Effector memory CD4-positive, alpha-beta T cell (primary cell): ENCODE measurements at regions not wholly inside any gene's neighbourhood (a gene's known extent, or its start where the extent isn't known, plus 50 kb on each side); places are given as distances from the start of the nearest gene placed in this dataset.

ENCODE experiments used
- DNase-seq, 3 donors: peaks; one replicate each; pipeline ENCODE4 v3.0.0-alpha.2; 2020
- H3K27ac ChIP-seq: 2 replicates; pipeline ENCODE4 v1.7.0; 2013; ENCODE audit warnings: mild to moderate bottlenecking, low read length, moderate library complexity; ENCODE audit not compliant: insufficient read depth, poor library complexity, severe bottlenecking
- H3K27me3 ChIP-seq: replicated peaks from 2 replicates; pipeline ENCODE4 v1.7.0; 2013; ENCODE audit warnings: mild to moderate bottlenecking, low read length; ENCODE audit not compliant: insufficient read depth, control insufficient read depth, poor library complexity, severe bottlenecking
- H3K36me3 ChIP-seq: 2 replicates; pipeline ENCODE4 v1.7.0; 2013; ENCODE audit warnings: mild to moderate bottlenecking, low read length, moderate library complexity; ENCODE audit not compliant: control insufficient read depth, insufficient read depth
- H3K4me1 ChIP-seq: 2 replicates; pipeline ENCODE4 v1.7.0; 2013; ENCODE audit warnings: low read length, mild to moderate bottlenecking; ENCODE audit not compliant: control insufficient read depth, insufficient read depth, poor library complexity, severe bottlenecking
- H3K4me3 ChIP-seq: 2 replicates; pipeline ENCODE4 v1.7.0; 2013; ENCODE audit warnings: low read length, low read depth, mild to moderate bottlenecking; ENCODE audit not compliant: insufficient read depth, poor library complexity, severe bottlenecking
- H3K9me3 ChIP-seq: 2 replicates; pipeline ENCODE4 v1.7.0; 2013; ENCODE audit warnings: mild to moderate bottlenecking, low read length, moderate library complexity; ENCODE audit not compliant: control insufficient read depth

DNA sequence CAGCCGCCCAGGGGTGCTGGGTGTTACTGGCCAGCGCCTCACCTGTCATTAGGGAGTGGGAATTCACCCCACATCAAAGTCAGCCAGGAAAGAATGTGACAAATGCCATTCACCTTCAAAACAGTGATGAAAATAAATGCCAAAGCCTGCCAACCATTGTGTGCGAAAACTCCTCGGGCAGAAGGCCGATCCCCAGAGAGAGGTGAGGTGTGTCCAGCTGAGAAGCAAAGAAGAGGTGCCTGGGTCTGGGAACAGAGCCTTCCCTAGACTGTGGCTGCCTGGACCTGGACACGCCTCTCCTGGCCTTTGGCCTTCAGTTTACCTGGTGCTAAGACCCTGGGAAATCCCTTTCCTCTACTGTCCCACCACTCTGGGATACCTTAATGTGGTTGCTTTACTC lies 142.7 kb downstream of the CYP26B1 start:
- no peaks in the 10 kb centered on the region for H3K4me1 ChIP-seq
- H3K36me3 ChIP-seq: no peaks in the 10 kb centered on the region
- H3K4me3 ChIP-seq: no peak overlapping the region
- no peak overlapping the region for H3K27ac ChIP-seq
- no peaks in the 10 kb centered on the region for H3K9me3 ChIP-seq
- H3K27me3 ChIP-seq: no peaks in the 10 kb centered on the region
- no peak for DNase-seq

DNA sequence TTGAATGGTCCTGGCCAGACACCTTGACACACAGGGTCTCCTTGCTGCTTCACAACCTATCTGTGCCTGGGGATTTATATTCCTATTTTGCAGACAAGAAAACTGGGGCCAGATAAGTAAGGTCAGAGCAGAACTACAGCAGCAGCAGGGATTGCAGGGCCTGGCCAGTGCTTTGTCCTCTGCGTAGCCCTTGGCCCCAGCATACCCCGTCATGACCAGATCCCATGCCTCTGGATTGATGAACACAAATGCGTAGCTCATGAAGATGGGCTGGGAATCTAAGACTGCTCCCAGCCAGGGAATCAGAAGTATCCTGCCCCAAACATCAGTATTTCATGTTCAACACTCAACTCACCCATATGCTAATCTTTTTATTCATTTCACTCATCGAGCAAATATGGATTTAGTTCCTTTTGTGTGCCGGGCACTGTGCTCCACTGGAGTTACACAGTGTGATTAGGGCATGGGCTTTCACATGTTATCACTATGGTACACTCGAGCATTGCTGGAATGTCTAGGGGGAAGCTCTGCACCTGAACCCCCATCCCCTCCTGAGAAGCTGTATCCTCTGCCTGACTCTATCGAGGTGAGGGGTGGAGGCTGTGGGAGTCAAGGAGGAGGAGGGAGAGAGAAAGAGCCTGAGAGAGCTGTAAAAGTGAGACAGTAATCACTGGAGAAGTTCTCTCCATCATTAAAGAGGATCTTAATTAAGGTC lies 143.3 kb downstream of the CYP26B1 start:
- no peak overlapping the region for H3K4me3 ChIP-seq
- H3K36me3 ChIP-seq: no peaks in the 10 kb centered on the region
- H3K27me3 ChIP-seq: no peaks in the 10 kb centered on the region
- DNase-seq: no peak
- no peaks in the 10 kb centered on the region for H3K9me3 ChIP-seq
- no peak overlapping the region for H3K27ac ChIP-seq
- H3K4me1 ChIP-seq: no peaks in the 10 kb centered on the region

DNA sequence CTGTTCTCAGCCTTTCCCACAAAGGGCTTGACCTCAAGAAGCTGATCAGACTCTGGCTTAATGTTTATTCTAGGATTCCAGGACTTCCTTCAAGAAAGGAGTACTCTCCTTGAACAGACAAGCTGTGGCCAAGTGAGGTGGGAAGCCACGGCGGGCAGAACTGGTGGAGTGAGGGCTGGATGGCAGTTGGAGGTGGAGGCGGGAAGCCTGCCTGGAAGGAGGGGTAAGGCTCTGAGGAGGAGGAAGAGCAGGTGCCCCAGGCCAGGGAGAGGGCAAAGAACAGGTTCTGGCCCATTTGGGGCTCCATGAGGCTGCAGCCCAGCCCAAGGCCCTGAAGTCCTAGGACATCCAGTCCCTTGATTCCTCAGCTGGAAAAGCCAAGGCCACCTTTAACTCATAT lies 143.9 kb downstream of the CYP26B1 start:
- no peaks in the 10 kb centered on the region for H3K9me3 ChIP-seq
- H3K27ac ChIP-seq: no peak overlapping the region
- no peak overlapping the region for H3K4me3 ChIP-seq
- H3K27me3 ChIP-seq: no peaks in the 10 kb centered on the region
- H3K36me3 ChIP-seq: no peaks in the 10 kb centered on the region
- H3K4me1 ChIP-seq: no peaks in the 10 kb centered on the region
- DNase-seq: no peak

DNA sequence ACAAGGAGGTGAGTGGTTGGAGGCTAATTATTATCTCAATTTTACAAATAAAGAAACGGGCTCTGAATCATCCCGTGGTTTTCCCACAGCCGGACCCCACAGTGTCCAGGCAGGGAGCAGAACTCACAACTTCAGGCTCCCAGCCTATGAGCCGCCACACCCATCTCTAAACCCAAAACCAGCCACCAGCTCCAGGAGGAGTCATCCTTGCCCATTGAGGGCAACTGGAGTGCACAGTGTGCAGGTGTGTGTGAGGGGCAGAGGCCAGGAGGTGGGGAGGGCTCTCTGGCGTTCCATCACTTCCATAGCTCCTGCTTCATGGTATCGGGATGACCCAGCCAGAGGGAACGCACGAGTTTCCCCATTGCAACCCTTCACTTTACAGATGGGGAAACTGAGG lies 144.5 kb downstream of the CYP26B1 start:
- DNase-seq: no peak
- no peak overlapping the region for H3K27ac ChIP-seq
- H3K4me1 ChIP-seq: no peaks in the 10 kb centered on the region
- H3K36me3 ChIP-seq: no peaks in the 10 kb centered on the region
- no peaks in the 10 kb centered on the region for H3K27me3 ChIP-seq
- no peaks in the 10 kb centered on the region for H3K9me3 ChIP-seq
- H3K4me3 ChIP-seq: no peak overlapping the region

DNA sequence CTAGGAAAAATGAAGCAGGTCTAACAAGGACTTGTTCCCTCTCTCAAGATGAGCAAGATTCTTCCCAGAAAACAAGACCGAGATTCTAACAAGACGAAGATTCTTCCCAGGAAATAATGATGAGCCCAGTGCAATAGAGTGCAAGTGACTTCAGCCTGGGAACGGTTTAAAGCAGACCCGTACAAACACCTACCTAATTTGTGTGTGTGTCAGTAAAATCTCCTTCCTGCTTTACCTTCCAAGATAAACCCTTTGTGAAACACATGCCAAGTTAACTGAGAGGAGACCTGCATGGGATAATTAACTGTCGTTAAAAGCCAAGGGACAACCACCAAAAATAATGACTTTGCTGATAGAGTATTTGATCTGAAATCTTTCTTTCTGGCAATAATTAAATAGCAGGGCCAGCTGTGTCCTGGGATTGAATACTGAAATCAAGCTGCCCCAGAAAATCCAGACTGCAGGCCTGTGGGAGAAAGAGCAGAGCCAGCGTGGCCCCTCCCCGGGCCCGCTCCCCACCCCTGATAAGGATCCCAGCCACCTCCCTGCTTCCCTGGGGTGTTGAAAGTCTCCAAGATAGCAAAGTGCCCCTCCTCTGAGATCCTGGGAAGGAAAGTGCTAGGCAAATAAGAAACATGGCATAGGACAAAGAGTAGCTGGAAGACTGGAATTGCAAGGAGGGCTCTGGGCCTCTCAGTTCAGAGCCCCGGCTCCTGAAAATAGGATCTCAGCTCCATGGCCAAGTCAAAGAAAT lies 145.5 kb downstream of the CYP26B1 start:
- Histone ChIP-seq H3K4me1 (no peaks in the 10 kb centered on the region), H3K27me3 (no peaks in the 10 kb centered on the region), H3K27ac (no peak overlapping the region), H3K9me3 (no peaks in the 10 kb centered on the region), H3K36me3 (no peaks in the 10 kb centered on the region), H3K4me3 (no peak overlapping the region)
- DNase-seq: no peak

DNA sequence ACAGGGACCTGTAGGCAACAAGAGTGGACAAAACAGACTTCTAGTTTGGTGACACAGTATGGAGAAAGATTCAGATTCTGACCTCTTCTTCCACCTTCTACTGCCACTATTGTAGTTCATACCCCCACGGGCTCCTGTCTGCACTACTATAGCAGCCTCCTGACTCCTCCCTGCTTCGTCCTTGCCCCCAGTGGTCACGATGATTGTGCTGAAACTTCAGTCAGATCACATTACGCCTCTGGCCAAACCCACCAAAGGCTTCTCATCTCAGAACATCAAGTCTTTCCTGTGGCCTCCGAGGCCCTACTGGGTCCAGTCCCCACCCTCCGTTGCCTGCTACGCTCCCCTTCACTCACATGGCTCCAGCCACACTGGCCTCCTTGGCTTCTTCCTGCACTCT lies 147.6 kb downstream of the CYP26B1 start:
- no peak overlapping the region for H3K27ac ChIP-seq
- H3K4me1 ChIP-seq: no peaks in the 10 kb centered on the region
- no peaks in the 10 kb centered on the region for H3K27me3 ChIP-seq
- H3K9me3 ChIP-seq: no peaks in the 10 kb centered on the region
- H3K36me3 ChIP-seq: no peaks in the 10 kb centered on the region
- no peak overlapping the region for H3K4me3 ChIP-seq
- DNase-seq: no peak

DNA sequence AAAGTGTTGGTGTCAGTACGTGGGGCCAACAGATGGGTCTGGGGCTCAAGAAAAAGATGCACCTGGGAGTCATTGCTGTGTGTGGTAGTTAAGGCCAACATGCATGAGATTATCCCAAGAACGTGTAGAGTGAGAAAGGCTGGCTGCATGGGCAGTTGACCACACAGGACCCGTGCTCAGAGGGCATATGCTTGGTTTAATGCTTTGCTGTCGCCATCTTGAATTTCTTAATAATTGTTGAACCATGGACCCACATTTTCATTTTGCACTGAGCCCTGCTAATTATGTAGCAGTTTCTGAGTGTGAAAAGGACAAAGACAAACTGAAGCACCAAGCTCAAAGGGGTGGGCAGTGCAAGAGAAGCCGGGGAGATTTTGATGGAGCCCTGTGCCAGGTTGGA lies 148.1 kb downstream of the CYP26B1 start:
- H3K4me3 ChIP-seq: no peak overlapping the region
- no peak overlapping the region for H3K27ac ChIP-seq
- no peaks in the 10 kb centered on the region for H3K27me3 ChIP-seq
- H3K36me3 ChIP-seq: no peaks in the 10 kb centered on the region
- DNase-seq: no peak
- no peaks in the 10 kb centered on the region for H3K9me3 ChIP-seq
- no peaks in the 10 kb centered on the region for H3K4me1 ChIP-seq

DNA sequence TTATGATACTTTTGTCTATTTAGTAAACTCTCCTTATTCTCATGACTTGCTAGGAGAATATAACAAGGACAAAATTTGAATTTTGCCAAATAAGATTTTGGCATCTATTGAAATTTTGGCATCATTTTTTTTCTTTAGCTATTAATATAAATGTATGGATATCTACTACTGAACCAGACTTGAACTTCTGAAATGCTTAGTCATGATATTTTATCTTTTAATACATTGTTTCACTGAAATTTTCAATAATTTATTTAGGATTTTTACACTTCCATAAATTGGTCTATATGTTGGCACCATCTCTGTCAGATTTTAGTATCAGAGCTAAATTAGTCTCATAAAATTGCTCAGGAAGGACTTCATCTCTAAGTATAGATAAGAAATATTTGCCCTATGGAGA lies 149.8 kb downstream of the CYP26B1 start:
- no peak overlapping the region for H3K27ac ChIP-seq
- no peaks in the 10 kb centered on the region for H3K27me3 ChIP-seq
- no peaks in the 10 kb centered on the region for H3K36me3 ChIP-seq
- H3K4me1 ChIP-seq: no peaks in the 10 kb centered on the region
- no peak for DNase-seq
- H3K9me3 ChIP-seq: peaks cover 3% of the 10 kb centered on the region
- H3K4me3 ChIP-seq: no peak overlapping the region

DNA sequence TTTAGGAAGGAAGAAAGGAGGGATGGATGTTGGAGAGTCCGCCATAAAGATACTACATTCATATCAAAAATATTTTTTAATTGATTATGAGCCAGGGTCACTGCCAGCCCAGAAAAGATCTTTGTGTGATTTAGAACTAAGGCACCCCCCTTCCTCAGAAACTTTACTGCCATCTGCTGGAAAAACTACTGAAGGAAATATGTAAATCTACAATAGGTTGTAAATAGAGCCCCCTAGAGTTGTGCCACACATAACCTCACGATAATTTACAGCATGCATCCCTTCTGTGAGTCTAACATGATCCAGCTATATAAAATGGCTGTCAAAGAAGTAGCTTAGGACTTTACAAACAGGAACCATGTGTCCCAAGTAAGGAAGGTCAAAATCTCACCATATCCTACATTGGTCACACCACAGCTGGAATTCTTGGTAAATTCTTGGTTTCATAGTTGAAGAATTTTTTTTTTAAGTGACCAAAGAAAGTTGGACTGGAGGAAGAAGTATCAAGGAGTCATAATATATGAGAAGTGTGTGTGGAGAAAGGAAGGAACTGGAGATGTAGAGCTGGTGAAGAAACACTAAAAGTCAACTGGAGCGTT lies 152.5 kb downstream of the CYP26B1 start:
- Histone ChIP-seq H3K27me3 (no peaks in the 10 kb centered on the region), H3K9me3 (peaks cover 3% of the 10 kb centered on the region), H3K4me1 (no peaks in the 10 kb centered on the region), H3K27ac (no peak overlapping the region), H3K4me3 (no peak overlapping the region), H3K36me3 (no peaks in the 10 kb centered on the region)
- no peak for DNase-seq

DNA sequence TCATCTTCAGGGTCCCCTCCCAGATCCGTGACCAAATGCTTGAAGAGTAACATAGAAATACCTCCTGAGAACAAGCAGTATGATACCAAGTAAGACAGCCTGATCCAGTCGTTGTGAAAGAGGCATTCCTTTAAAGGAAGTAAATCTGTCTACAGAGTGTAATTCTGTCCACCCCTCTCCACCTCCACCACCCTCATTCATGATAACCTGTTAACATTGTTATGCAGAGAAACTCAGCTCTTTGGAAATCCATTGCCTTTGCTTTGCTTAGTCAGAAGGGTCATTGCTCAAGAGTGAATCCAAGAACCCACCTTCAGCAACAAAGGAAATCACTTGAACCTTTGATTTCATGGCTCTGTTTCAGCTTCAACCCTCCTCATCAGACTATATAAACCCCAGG lies 155.6 kb downstream of the CYP26B1 start:
- Histone ChIP-seq H3K27me3 (no peaks in the 10 kb centered on the region), H3K4me1 (no peaks in the 10 kb centered on the region), H3K9me3 (peaks cover 3% of the 10 kb centered on the region), H3K4me3 (no peak overlapping the region), H3K27ac (no peak overlapping the region), H3K36me3 (no peaks in the 10 kb centered on the region)
- DNase-seq: no peak
